HFFc6 (cell line): ENCODE measurements at regions not wholly inside any gene's neighbourhood (a gene's known extent, or its start where the extent isn't known, plus 50 kb on each side); places are given as distances from the start of the nearest gene placed in this dataset.
A peak's percentile ranks its signal among the peaks of the same experiment; 100 is the strongest.

Source experiments
- DNase-seq: peaks from one replicate; pipeline ENCODE4 v3.0.0-alpha.2; 2018
- H3K27ac Mint-ChIP-seq: 2 replicates; pipeline ENCODE4 v1.8.0; 2020; ENCODE audit warnings: mild to moderate bottlenecking, mixed read lengths
- H3K27me3 Mint-ChIP-seq: 2 replicates; pipeline ENCODE4 v1.8.0; 2021; ENCODE audit warnings: mild to moderate bottlenecking, moderate library complexity, mixed read lengths; ENCODE audit not compliant: insufficient read depth
- H3K36me3 Mint-ChIP-seq: 2 replicates; pipeline ENCODE4 v1.8.0; 2021; ENCODE audit warnings: low read depth, mixed read lengths
- H3K4me1 Mint-ChIP-seq: 2 replicates; pipeline ENCODE4 v1.8.0; 2020; ENCODE audit warnings: low read depth, mixed read lengths
- H3K4me3 Mint-ChIP-seq: 2 replicates; pipeline ENCODE4 v1.8.0; 2020; ENCODE audit warnings: mild to moderate bottlenecking, moderate library complexity, mixed read lengths
- H3K9me3 Mint-ChIP-seq: 2 replicates; pipeline ENCODE4 v1.8.0; 2020; ENCODE audit warnings: mild to moderate bottlenecking, mixed read lengths
- TF ChIP-seq, protein P1 (sequence below): fragments of 200-600 bp; sonication (generic); IDR thresholded peaks from 2 replicates; pipeline ENCODE4 v1.5.0; 2021; ENCODE audit warnings: antibody characterized with exemption, mild to moderate bottlenecking

DNA sequence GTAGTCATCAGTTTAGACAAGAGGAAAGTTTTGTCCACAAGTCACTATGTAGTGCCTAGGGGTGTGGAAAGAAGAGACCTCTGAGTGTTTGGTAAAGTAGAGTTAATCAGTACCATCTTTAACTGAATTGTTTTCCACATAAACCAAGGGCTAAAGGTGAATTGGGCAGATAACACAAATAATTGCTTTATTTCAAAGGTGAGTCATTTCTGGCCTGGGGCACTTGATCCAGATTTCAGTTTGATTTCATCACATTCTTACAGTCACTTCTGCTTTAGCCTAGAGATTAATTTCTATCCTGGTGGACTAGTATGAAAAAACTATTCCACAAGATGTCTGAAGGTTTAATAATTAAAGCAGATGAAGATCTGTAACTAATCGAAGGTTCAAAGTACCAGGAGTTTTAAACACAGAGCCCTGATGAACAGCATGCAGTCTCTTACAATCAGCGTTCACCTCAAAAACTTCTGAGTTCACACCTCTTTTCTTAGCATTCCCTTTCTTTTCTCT, 74.5 kb upstream of the BOD1L1 start:
- H3K4me3 Mint-ChIP-seq: no peak overlapping the region
- no peaks in the 10 kb centered on the region for H3K27me3 Mint-ChIP-seq
- H3K4me1 Mint-ChIP-seq: peaks cover 75% of the 10 kb centered on the region
- TF ChIP-seq, protein P1, sequence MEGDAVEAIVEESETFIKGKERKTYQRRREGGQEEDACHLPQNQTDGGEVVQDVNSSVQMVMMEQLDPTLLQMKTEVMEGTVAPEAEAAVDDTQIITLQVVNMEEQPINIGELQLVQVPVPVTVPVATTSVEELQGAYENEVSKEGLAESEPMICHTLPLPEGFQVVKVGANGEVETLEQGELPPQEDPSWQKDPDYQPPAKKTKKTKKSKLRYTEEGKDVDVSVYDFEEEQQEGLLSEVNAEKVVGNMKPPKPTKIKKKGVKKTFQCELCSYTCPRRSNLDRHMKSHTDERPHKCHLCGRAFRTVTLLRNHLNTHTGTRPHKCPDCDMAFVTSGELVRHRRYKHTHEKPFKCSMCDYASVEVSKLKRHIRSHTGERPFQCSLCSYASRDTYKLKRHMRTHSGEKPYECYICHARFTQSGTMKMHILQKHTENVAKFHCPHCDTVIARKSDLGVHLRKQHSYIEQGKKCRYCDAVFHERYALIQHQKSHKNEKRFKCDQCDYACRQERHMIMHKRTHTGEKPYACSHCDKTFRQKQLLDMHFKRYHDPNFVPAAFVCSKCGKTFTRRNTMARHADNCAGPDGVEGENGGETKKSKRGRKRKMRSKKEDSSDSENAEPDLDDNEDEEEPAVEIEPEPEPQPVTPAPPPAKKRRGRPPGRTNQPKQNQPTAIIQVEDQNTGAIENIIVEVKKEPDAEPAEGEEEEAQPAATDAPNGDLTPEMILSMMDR: no peak
- H3K27ac Mint-ChIP-seq: peak overlapping the region; percentile 42
- H3K9me3 Mint-ChIP-seq: no peaks in the 10 kb centered on the region
- no peaks in the 10 kb centered on the region for H3K36me3 Mint-ChIP-seq
- peak; percentile 74 for DNase-seq

DNA sequence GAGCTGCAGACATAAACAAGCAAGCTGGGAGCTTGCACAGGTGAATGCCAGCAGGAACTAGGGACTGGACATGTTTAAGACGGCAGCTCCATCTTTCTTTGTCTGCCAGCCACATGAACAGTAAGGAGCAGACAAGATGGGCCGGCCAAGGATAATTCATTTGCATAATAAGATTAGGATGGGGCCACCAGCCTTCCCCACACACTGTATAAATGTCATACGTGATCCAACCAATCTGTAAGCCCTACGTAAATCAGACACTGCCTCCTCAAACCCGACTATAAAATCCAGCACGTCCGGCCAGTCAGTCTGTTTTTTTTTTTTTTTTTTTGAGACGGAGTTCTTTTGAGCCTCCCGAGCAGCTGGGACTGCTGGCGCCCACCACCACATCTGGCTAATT, 75.6 kb upstream of the BOD1L1 start:
- no peaks in the 10 kb centered on the region for H3K27me3 Mint-ChIP-seq
- peaks cover 75% of the 10 kb centered on the region for H3K4me1 Mint-ChIP-seq
- TF ChIP-seq, protein P1: no peak
- no peak for DNase-seq
- no peaks in the 10 kb centered on the region for H3K9me3 Mint-ChIP-seq
- no peak overlapping the region for H3K27ac Mint-ChIP-seq
- no peaks in the 10 kb centered on the region for H3K36me3 Mint-ChIP-seq
- no peak overlapping the region for H3K4me3 Mint-ChIP-seq

DNA sequence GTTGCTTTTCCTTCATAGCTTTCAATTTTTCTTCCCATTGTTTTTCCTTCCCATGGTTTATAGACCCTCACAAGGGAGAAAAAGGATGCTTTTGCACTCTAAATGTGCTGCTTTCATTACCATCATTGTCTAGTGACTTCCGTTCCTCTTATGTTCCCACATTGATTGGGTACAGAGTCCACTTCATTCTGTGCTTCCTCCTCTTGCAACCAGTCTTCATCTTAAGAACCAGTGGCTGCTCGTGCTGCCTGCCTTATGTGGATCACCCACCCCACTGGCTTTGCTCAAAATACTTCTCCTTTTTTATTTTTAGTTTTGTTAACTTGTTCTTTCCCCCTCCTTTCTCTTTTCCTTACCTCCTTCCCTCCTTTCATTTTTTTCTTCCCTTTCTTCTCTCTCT, 76.5 kb upstream of the BOD1L1 start:
- no peak for DNase-seq
- Mint-ChIP-seq H3K4me1 (peaks cover 70% of the 10 kb centered on the region), H3K4me3 (no peak overlapping the region), H3K27ac (no peak overlapping the region), H3K27me3 (no peaks in the 10 kb centered on the region), H3K36me3 (no peaks in the 10 kb centered on the region), H3K9me3 (no peaks in the 10 kb centered on the region)
- TF ChIP-seq, protein P1: no peak

DNA sequence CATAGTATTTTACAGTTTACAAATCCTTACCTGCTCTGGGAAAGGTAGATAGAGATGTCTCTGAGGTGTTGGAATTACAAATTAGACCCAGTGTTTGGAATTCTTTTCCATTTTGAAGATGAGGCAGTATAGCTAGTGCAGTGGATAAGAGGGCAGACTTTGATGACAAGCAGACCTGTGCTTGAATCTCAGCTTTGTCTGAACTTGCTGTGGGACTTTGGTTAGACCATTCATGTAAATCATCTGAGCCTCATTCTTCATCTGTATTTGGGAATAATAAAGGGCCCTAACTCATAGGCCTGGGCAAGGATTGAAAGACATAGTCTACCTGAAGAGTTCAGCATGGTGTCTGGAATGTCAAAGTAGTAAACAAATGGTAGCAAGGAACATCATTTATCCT, 77.2 kb upstream of the BOD1L1 start:
- Mint-ChIP-seq H3K27ac (no peak overlapping the region), H3K27me3 (no peaks in the 10 kb centered on the region), H3K4me3 (no peak overlapping the region), H3K36me3 (no peaks in the 10 kb centered on the region; the same call in 1 of the 2 replicates), H3K9me3 (no peaks in the 10 kb centered on the region), H3K4me1 (peaks cover 63% of the 10 kb centered on the region)
- TF ChIP-seq, protein P1: no peak
- no peak for DNase-seq

DNA sequence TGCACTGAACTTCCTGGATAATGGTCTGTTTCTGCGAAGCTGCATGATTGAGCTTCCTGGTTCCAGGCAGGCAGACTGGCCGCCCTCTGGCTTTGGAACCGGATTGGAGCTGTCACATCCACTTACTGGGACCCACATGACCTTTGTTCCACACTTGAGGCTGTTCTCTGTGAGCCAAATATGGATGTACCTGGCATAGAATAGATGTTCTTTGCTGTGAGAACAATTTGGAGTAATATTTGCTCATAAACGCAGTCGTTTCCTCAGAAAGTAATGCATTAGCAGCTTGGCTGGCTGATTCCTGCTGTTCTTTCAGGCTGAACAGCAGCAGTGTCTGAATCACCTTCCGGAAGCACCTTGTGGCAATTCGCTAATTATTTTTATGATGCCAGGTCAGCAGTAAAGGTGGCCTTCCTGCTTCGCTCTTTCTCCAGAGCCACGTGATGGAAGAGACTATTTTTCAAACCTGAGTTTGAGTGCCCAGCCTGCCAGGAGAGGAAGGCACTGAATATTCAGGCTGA, 78.1 kb upstream of the BOD1L1 start:
- TF ChIP-seq, protein P1: no peak
- no peak overlapping the region; the same call in 1 of the 2 replicates for H3K27ac Mint-ChIP-seq
- peak overlapping the region; percentile 16; the same call in 1 of the 2 replicates for H3K4me3 Mint-ChIP-seq
- peaks cover under 1% of the 10 kb centered on the region; the same call in 1 of the 2 replicates for H3K27me3 Mint-ChIP-seq
- H3K9me3 Mint-ChIP-seq: no peaks in the 10 kb centered on the region
- DNase-seq: no peak
- H3K36me3 Mint-ChIP-seq: no peaks in the 10 kb centered on the region; the same call in 1 of the 2 replicates
- peaks cover 55% of the 10 kb centered on the region for H3K4me1 Mint-ChIP-seq
